22Rv1 (cell line): ENCODE measurements at regions not wholly inside any gene's neighbourhood (a gene's known extent, or its start where the extent isn't known, plus 50 kb on each side); places are given as distances from the start of the nearest gene placed in this dataset.
"Not testable (repeated sequence)": the region's sequence is repeated elsewhere in the genome, so short reads cannot be mapped to it uniquely, and the experiment has no call there.

Experiments used
- CTCF ChIP-seq: fragments of 450-650 bp; IDR thresholded peaks from 2 replicates; pipeline ENCODE4 v1.5.1; 2017; ENCODE audit warnings: mild to moderate bottlenecking
- ZFX ChIP-seq: fragments of 450-650 bp; IDR thresholded peaks from 2 replicates; pipeline ENCODE4 v1.6.1; 2017; ENCODE audit warnings: antibody characterized with exemption, borderline replicate concordance

DNA sequence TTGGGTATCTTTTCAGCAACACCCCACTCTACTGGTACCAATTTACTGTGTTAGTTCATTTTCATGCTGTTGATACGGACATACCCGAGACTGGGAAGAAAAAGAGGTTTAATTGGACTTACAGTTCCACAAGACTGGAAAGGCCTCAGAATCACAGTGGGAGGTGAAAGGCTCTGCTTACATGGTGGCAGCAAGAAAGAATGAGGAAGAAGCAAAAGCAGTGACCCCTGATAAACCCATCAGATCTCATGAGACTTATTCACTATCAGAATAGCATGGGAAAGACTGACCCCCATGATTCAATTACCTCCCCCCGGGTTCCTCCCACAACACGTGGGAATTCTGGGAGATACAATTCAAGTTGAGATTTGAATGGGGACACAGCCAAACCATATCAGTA is 473.1 kb downstream of the RNF144A start:
- TF ChIP-seq CTCF, ZFX: not testable (repeated sequence)
